Fibroblast of lung (primary cell): ENCODE measurements at regions not wholly inside any gene's neighbourhood (a gene's known extent, or its start where the extent isn't known, plus 50 kb on each side); places are given as distances from the start of the nearest gene placed in this dataset.

Experiments
- EZH2 ChIP-seq: IDR thresholded peaks from 2 replicates; pipeline ENCODE4 v1.5.1; 2012; ENCODE audit warnings: low read length, control low read depth, mild to moderate bottlenecking; ENCODE audit errors: missing control alignments
- TF ChIP-seq, protein P1 (sequence below), 2 donors: IDR thresholded peaks in 1 of 2; conservative IDR thresholded peaks in 1 of 2; 1 replicate in 1 of 2; 2 replicates in 1 of 2; pipeline ENCODE4 v1.5.1; 2011 to 2012; ENCODE audit warnings: low read length in 2 of 2, control low read depth in 1 of 2, inconsistent platforms in 1 of 2, low read depth in 1 of 2, mild to moderate bottlenecking in 1 of 2

DNA sequence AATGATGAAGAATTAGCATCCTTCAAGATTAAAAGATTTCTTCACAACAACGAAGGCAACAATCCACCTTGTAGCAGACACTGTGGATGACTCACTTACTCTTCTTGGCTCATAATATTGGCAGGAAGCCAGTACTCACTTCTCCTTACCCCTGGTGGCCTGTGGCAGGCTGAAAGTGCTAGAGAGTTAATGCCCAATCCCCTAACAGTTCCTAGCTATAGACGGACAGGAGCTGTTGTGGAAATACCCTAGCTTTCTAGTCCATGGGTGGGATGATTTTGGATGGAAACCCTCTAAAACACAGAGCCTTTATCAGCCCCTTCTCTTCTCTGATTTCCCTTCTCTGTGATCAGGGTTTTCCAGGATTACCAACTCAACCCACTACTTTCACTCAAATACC lies 128.6 kb upstream of the NYAP2 start:
- TF ChIP-seq, protein P1, sequence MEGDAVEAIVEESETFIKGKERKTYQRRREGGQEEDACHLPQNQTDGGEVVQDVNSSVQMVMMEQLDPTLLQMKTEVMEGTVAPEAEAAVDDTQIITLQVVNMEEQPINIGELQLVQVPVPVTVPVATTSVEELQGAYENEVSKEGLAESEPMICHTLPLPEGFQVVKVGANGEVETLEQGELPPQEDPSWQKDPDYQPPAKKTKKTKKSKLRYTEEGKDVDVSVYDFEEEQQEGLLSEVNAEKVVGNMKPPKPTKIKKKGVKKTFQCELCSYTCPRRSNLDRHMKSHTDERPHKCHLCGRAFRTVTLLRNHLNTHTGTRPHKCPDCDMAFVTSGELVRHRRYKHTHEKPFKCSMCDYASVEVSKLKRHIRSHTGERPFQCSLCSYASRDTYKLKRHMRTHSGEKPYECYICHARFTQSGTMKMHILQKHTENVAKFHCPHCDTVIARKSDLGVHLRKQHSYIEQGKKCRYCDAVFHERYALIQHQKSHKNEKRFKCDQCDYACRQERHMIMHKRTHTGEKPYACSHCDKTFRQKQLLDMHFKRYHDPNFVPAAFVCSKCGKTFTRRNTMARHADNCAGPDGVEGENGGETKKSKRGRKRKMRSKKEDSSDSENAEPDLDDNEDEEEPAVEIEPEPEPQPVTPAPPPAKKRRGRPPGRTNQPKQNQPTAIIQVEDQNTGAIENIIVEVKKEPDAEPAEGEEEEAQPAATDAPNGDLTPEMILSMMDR (conservative IDR thresholded peaks at IDR 0.05 in 1 of 2, IDR thresholded peaks at IDR 0.05 in 1 of 2; ENCODE audit: low read depth in 1 of 2, low read length in 2 of 2) = peak in 1 of 2 donors; percentile 2
- no peak for TF ChIP-seq EZH2
